Lung (tissue), 11 donors: ENCODE measurements at regions not wholly inside any gene's neighbourhood (a gene's known extent, or its start where the extent isn't known, plus 50 kb on each side); places are given as distances from the start of the nearest gene placed in this dataset.

Experiments used
- ATAC-seq: fragments of 200-7000 bp; cut with Tn5 transposase; one replicate; pipeline ENCODE4 v1.9.1; 2020; ENCODE audit warnings: moderate number of reproducible peaks; ENCODE audit not compliant: insufficient read depth, low FRiP score
- DNase-seq, 3 donors: peaks; one replicate each; pipeline ENCODE4 v3.0.0-alpha.2; 2013 to 2017
- H3K27ac ChIP-seq, 2 donors: one replicate each; pipeline ENCODE4 v1.5.1; 2013; ENCODE audit warnings: mild to moderate bottlenecking in 2 of 2, moderate library complexity in 2 of 2, control low read depth in 1 of 2, inconsistent platforms in 1 of 2, low read depth in 1 of 2, low read length in 1 of 2
- H3K27me3 ChIP-seq, 3 donors: one replicate each; pipeline ENCODE4 v1.5.1; 2013; ENCODE audit warnings: low read length in 2 of 3; ENCODE audit not compliant: control insufficient read depth in 3 of 3, insufficient read depth in 3 of 3
- H3K36me3 ChIP-seq, 4 donors: one replicate each; pipeline ENCODE4 v1.5.1; 2013; ENCODE audit warnings: low read length in 4 of 4, mild to moderate bottlenecking in 1 of 4, moderate library complexity in 1 of 4; ENCODE audit not compliant: control insufficient read depth in 4 of 4, insufficient read depth in 4 of 4
- H3K4me1 ChIP-seq, 5 donors: one replicate each; pipeline ENCODE4 v1.5.1; 2013; ENCODE audit warnings: low read length in 5 of 5, mild to moderate bottlenecking in 2 of 5, moderate library complexity in 1 of 5; ENCODE audit not compliant: control insufficient read depth in 5 of 5, insufficient read depth in 5 of 5
- H3K4me3 ChIP-seq: one replicate; pipeline ENCODE4 v1.5.1; 2013; ENCODE audit warnings: mild to moderate bottlenecking, control low read depth, moderate library complexity
- H3K9ac ChIP-seq, 2 donors: one replicate each; pipeline ENCODE4 v1.5.1; 2013; ENCODE audit warnings: low read length in 2 of 2, control low read depth in 1 of 2; ENCODE audit not compliant: insufficient read depth in 1 of 2
- H3K9me3 ChIP-seq, 4 donors: one replicate each; pipeline ENCODE4 v1.5.1; 2013; ENCODE audit warnings: low read length in 3 of 4, mild to moderate bottlenecking in 1 of 4, moderate library complexity in 1 of 4; ENCODE audit not compliant: control insufficient read depth in 4 of 4, insufficient read depth in 3 of 4
- WGBS, 2 donors: extraction: QIAGEN DNeasy Blood & Tissue Kit; methylation state at CpG; one replicate each; pipeline ENCODE4 v1.1.7; 2013; 5-methylcytosine and 5-hydroxymethylcytosine counted together
- TF ChIP-seq, protein P1 (sequence below): IDR thresholded peaks from 2 replicates; pipeline ENCODE4 v1.5.1; 2012; ENCODE audit warnings: mild to moderate bottlenecking; ENCODE audit errors: control extremely low read depth, extremely low read depth
- donor health status: control.
- donor health status: control.
- donor health status: Bipolar disorder and iron deficiency.
- donor health status: healthy.
- donor health status: DM: yes; HTN: yes; CAD: no.

GRCh38 chr5:143931476-143931875 lies 119.5 kb downstream of the HMHB1 start:
- peak; percentile 13 to 20 (median 16) for DNase-seq
- 83 to 93% methylated on average over 4 of the region's 4 CpGs for WGBS, 2 donors
- H3K36me3 ChIP-seq: no peaks in the 10 kb centered on the region
- H3K27ac ChIP-seq: no peak overlapping the region
- H3K9ac ChIP-seq: no peak overlapping the region
- no peak overlapping the region for H3K4me3 ChIP-seq
- TF ChIP-seq, protein P1, sequence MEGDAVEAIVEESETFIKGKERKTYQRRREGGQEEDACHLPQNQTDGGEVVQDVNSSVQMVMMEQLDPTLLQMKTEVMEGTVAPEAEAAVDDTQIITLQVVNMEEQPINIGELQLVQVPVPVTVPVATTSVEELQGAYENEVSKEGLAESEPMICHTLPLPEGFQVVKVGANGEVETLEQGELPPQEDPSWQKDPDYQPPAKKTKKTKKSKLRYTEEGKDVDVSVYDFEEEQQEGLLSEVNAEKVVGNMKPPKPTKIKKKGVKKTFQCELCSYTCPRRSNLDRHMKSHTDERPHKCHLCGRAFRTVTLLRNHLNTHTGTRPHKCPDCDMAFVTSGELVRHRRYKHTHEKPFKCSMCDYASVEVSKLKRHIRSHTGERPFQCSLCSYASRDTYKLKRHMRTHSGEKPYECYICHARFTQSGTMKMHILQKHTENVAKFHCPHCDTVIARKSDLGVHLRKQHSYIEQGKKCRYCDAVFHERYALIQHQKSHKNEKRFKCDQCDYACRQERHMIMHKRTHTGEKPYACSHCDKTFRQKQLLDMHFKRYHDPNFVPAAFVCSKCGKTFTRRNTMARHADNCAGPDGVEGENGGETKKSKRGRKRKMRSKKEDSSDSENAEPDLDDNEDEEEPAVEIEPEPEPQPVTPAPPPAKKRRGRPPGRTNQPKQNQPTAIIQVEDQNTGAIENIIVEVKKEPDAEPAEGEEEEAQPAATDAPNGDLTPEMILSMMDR: no peak
- ATAC-seq: no peak
- no peaks in the 10 kb centered on the region for H3K27me3 ChIP-seq
- H3K4me1 ChIP-seq: peaks cover 0 to 2% (median 0%) of the 10 kb centered on the region in 5 donors
- peaks cover 0 to 2% (median under 1%) of the 10 kb centered on the region in 4 donors for H3K9me3 ChIP-seq

- no peak overlapping the region for H3K9ac ChIP-seq
- no peak overlapping the region for H3K27ac ChIP-seq
- TF ChIP-seq, protein P1: no peak
- no peaks in the 10 kb centered on the region for H3K36me3 ChIP-seq
- DNase-seq (no peak), ATAC-seq (no peak)
- no peak overlapping the region for H3K4me3 ChIP-seq
- H3K9me3 ChIP-seq: peaks cover 0 to 2% (median under 1%) of the 10 kb centered on the region in 4 donors
- peaks cover 0 to 2% (median 0%) of the 10 kb centered on the region in 5 donors for H3K4me1 ChIP-seq
- no peaks in the 10 kb centered on the region for H3K27me3 ChIP-seq
- 76 to 92% methylated on average over 1 of the region's 1 CpG for WGBS, 2 donors
Measured at GRCh38 chr5:143931986-143932385, 120.0 kb downstream of the HMHB1 start.

DNA sequence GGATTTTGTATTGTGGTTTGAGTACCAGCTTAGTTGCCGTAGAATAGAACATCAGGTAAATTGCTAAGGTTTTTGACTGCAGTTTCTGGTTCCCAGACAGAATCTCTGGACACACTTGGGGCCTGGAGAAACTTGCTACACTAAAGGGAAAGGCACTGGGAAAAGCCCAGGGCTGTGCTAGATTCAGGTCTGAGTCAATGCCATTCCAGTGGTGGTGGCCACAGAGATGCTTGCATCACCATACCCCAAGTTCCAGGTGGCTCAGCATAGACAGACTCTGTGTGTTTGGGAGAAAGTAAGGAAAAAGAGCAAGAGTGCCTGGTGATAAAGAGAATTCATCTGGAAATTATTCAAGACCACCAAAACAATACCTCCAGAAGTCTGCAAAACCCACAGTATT lies 120.6 kb downstream of the HMHB1 start:
- H3K9me3 ChIP-seq: peaks cover 0 to 2% (median under 1%) of the 10 kb centered on the region in 4 donors
- H3K27me3 ChIP-seq: no peaks in the 10 kb centered on the region
- DNase-seq: no peak
- H3K36me3 ChIP-seq: no peaks in the 10 kb centered on the region
- H3K4me1 ChIP-seq: peaks cover 0 to 2% (median 0%) of the 10 kb centered on the region in 5 donors
- 94 to 100% methylated on average over 1 of the region's 1 CpG for WGBS, 2 donors
- ATAC-seq: no peak
- H3K27ac ChIP-seq: no peak overlapping the region
- no peak overlapping the region for H3K4me3 ChIP-seq
- TF ChIP-seq, protein P1: no peak
- H3K9ac ChIP-seq: no peak overlapping the region

- Histone ChIP-seq H3K27ac (no peak overlapping the region), H3K4me3 (no peak overlapping the region), H3K27me3 (no peaks in the 10 kb centered on the region), H3K36me3 (no peaks in the 10 kb centered on the region), H3K9me3 (peaks cover 0 to 2% (median under 1%) of the 10 kb centered on the region in 4 donors), H3K4me1 (peaks cover 0 to 2% (median 0%) of the 10 kb centered on the region in 5 donors), H3K9ac (no peak overlapping the region)
- 67 to 74% methylated on average over 3 of the region's 3 CpGs for WGBS, 2 donors
- no peak for ATAC-seq
- TF ChIP-seq, protein P1: no peak
- no peak for DNase-seq
Measured at GRCh38 chr5:143933451-143933850, 121.5 kb downstream of the HMHB1 start.
